ENCODE measurements at regions not wholly inside any gene's neighbourhood (a gene's known extent, or its start where the extent isn't known, plus 50 kb on each side); places are given as distances from the start of the nearest gene placed in this dataset.

- DNase-seq (ENCODE audit: low read depth): no peak
Measured at GRCh38 chr18:39863916-39864315, 2091.1 kb upstream of the PIK3C3 start.

- DNase-seq (ENCODE audit: low read depth): no peak
Measured at GRCh38 chr18:39862341-39862740, 2092.7 kb upstream of the PIK3C3 start.

- no peak for DNase-seq (ENCODE audit: low read depth)
Measured at GRCh38 chr18:39854291-39854690, 2100.7 kb upstream of the PIK3C3 start.

- DNase-seq (ENCODE audit: low read depth): no peak
Measured at GRCh38 chr18:39846265-39846664, 2108.8 kb upstream of the PIK3C3 start.

GRCh38 chr18:39845631-39846030, 2109.4 kb upstream of the PIK3C3 start:
- no peak for DNase-seq (ENCODE audit: low read depth)

GRCh38 chr18:39845106-39845505, 2109.9 kb upstream of the PIK3C3 start:
- DNase-seq (ENCODE audit: low read depth): no peak

- no peak for DNase-seq (ENCODE audit: low read depth)
Measured at GRCh38 chr18:39843546-39843945, 2111.5 kb upstream of the PIK3C3 start.

- no peak for DNase-seq (ENCODE audit: low read depth)
Measured at GRCh38 chr18:39842366-39842914, 2112.6 kb upstream of the PIK3C3 start.

GRCh38 chr18:39841482-39842365, 2113.3 kb upstream of the PIK3C3 start:
- DNase-seq (ENCODE audit: low read depth): no peak

GRCh38 chr18:39840856-39841481, 2114.1 kb upstream of the PIK3C3 start:
- DNase-seq (ENCODE audit: low read depth): no peak

GRCh38 chr18:39840406-39840805, 2114.6 kb upstream of the PIK3C3 start:
- DNase-seq (ENCODE audit: low read depth): no peak

- no peak for DNase-seq (ENCODE audit: low read depth)
Measured at GRCh38 chr18:39839782-39840181, 2115.3 kb upstream of the PIK3C3 start.

- no peak for DNase-seq (ENCODE audit: low read depth)
Measured at GRCh38 chr18:39838831-39839230, 2116.2 kb upstream of the PIK3C3 start.

- no peak for DNase-seq (ENCODE audit: low read depth)
Measured at GRCh38 chr18:39835303-39836030, 2119.6 kb upstream of the PIK3C3 start.

GRCh38 chr18:39834636-39835035, 2120.4 kb upstream of the PIK3C3 start:
- no peak for DNase-seq (ENCODE audit: low read depth)

- no peak for DNase-seq (ENCODE audit: low read depth)
Measured at GRCh38 chr18:39825485-39826150, 2129.4 kb upstream of the PIK3C3 start.

GRCh38 chr18:39806525-39806924, 2148.5 kb upstream of the PIK3C3 start:
- DNase-seq (ENCODE audit: low read depth): no peak

GRCh38 chr18:39805218-39805617, 2149.8 kb upstream of the PIK3C3 start:
- no peak for DNase-seq (ENCODE audit: low read depth)

- no peak for DNase-seq (ENCODE audit: low read depth)
Measured at GRCh38 chr18:39802648-39803229, 2152.3 kb upstream of the PIK3C3 start.

- DNase-seq (ENCODE audit: low read depth): no peak
Measured at GRCh38 chr18:39801848-39802247, 2153.2 kb upstream of the PIK3C3 start.

GRCh38 chr18:39801010-39801409, 2154.0 kb upstream of the PIK3C3 start:
- no peak for DNase-seq (ENCODE audit: low read depth)

GRCh38 chr18:39799006-39799405, 2156.0 kb upstream of the PIK3C3 start:
- no peak for DNase-seq (ENCODE audit: low read depth)
